Esophagus muscularis mucosa (tissue), 4 donors: ENCODE measurements at regions not wholly inside any gene's neighbourhood (a gene's known extent, or its start where the extent isn't known, plus 50 kb on each side); places are given as distances from the start of the nearest gene placed in this dataset.

Experiments used
- CTCF ChIP-seq, 3 experiments: fragments of 200-600 bp in 2 of 3; fragments of 450-650 bp in 1 of 3; sonication (generic) in 2 of 3; IDR thresholded peaks; one replicate each; pipeline ENCODE4 v1.5.1; 2017 to 2019; ENCODE audit warnings: antibody characterized with exemption in 3 of 3, mild to moderate bottlenecking in 2 of 3, moderate library complexity in 1 of 3
- EP300 ChIP-seq: sonication (generic); formaldehyde crosslinking; IDR thresholded peaks from one replicate; pipeline ENCODE4 v1.6.1; 2017; ENCODE audit warnings: antibody characterized with exemption
- POLR2A ChIP-seq: fragments of 450-650 bp; IDR thresholded peaks from one replicate; pipeline ENCODE4 v1.6.1; 2017; ENCODE audit warnings: antibody characterized with exemption, moderate library complexity, mild to moderate bottlenecking, low read depth
- POLR2AphosphoS5 ChIP-seq, 2 donors: sonication (generic); formaldehyde crosslinking; IDR thresholded peaks; one replicate each; pipeline ENCODE4 v1.6.1; 2017; ENCODE audit warnings: antibody characterized with exemption in 2 of 2

GRCh38 chr20:24718696-24719095 lies 230.4 kb upstream of the CST7 start:
- no peak for TF ChIP-seq POLR2A
- TF ChIP-seq POLR2AphosphoS5 (IDR thresholded peaks at IDR 0.05), result no peak
- TF ChIP-seq CTCF (IDR thresholded peaks at IDR 0.05), result no peak
- TF ChIP-seq EP300, result no peak
